ENCODE measurements at regions not wholly inside any gene's neighbourhood (a gene's known extent, or its start where the extent isn't known, plus 50 kb on each side); places are given as distances from the start of the nearest gene placed in this dataset.

- no peak overlapping the region for H3K27ac ChIP-seq
- no peaks in the 10 kb centered on the region for H3K9me3 ChIP-seq
- no peak overlapping the region for H3K4me3 ChIP-seq
- no peaks in the 10 kb centered on the region for H3K36me3 ChIP-seq
- DNase-seq, result no peak
- H3K27me3 ChIP-seq, result no peaks in the 10 kb centered on the region
- no peak for TF ChIP-seq POLR2A (IDR thresholded peaks at IDR 0.05)
- TF ChIP-seq, protein P1, sequence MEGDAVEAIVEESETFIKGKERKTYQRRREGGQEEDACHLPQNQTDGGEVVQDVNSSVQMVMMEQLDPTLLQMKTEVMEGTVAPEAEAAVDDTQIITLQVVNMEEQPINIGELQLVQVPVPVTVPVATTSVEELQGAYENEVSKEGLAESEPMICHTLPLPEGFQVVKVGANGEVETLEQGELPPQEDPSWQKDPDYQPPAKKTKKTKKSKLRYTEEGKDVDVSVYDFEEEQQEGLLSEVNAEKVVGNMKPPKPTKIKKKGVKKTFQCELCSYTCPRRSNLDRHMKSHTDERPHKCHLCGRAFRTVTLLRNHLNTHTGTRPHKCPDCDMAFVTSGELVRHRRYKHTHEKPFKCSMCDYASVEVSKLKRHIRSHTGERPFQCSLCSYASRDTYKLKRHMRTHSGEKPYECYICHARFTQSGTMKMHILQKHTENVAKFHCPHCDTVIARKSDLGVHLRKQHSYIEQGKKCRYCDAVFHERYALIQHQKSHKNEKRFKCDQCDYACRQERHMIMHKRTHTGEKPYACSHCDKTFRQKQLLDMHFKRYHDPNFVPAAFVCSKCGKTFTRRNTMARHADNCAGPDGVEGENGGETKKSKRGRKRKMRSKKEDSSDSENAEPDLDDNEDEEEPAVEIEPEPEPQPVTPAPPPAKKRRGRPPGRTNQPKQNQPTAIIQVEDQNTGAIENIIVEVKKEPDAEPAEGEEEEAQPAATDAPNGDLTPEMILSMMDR (IDR thresholded peaks at IDR 0.05), result no peak
- no peaks in the 10 kb centered on the region for H3K4me1 ChIP-seq
Measured at GRCh38 chr6:166839569-166839968, 116.8 kb downstream of the RNASET2 start.

- TF ChIP-seq, protein P1 (IDR thresholded peaks at IDR 0.05), result no peak
- TF ChIP-seq POLR2A (IDR thresholded peaks at IDR 0.05), result no peak
Measured at GRCh38 chr6:166838987-166839386, 117.4 kb downstream of the RNASET2 start.

DNA sequence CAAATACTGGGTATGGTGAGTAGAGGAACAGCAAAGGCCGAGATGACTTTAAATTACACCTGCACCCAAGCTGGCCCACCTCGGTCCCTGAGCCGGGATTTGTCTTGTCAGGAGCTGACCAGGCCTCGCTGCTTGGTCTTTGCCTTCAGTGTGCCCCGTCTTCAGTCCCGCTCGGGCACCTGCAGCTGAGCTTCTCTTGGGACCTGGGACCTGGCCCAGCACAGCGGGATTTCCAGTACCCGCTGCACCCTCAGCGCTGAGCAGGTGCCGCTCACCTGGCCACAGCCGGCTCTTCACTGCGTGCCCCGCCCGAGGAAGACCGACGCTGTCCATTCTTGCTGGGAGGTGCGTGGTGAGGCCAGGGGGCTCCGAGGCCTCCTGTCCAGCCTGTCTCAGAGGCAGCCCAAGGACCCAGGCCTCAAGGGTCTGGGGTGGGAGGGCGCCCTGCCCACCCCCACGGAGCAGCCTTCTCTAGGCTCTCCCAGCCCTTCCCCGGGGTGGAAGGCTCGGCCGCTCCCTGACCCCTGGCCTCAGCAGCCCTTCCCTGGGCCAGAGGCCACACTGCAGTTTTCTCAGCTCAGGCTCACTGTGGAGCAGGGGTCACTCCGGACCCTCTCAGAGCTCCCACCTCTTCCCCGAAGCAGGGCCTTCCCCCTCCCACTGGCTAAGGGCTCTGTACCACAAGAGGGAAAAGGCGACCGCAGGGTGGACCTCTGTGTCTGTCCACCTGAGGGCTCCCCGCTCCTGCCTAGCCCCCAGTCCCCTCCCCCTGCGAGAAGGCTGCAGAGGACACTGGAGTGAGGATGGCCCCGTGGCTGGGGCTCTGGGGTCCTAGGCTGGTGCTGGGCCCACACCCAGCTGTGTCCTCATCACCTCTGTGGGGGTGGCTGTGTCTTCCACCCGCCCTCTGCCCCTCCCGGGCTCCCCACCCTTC is 119.3 kb downstream of the RNASET2 start:
- no peaks in the 10 kb centered on the region for H3K4me1 ChIP-seq
- DNase-seq, result no peak
- no peak overlapping the region for H3K4me3 ChIP-seq
- no peaks in the 10 kb centered on the region for H3K9me3 ChIP-seq
- H3K36me3 ChIP-seq, result no peaks in the 10 kb centered on the region
- H3K27me3 ChIP-seq, result no peaks in the 10 kb centered on the region
- H3K27ac ChIP-seq, result no peak overlapping the region
- TF ChIP-seq POLR2A (IDR thresholded peaks at IDR 0.05), result no peak
- TF ChIP-seq, protein P1 (IDR thresholded peaks at IDR 0.05), result no peak

More at GRCh38 chr6:166838987-166839386, 117.4 kb downstream of the RNASET2 start:
- no peaks in the 10 kb centered on the region for H3K4me1 ChIP-seq
- no peaks in the 10 kb centered on the region for H3K36me3 ChIP-seq
- no peak overlapping the region for H3K4me3 ChIP-seq
- H3K27me3 ChIP-seq, result no peaks in the 10 kb centered on the region
- H3K9me3 ChIP-seq, result no peaks in the 10 kb centered on the region
- DNase-seq, result no peak
- H3K27ac ChIP-seq, result no peak overlapping the region

DNA sequence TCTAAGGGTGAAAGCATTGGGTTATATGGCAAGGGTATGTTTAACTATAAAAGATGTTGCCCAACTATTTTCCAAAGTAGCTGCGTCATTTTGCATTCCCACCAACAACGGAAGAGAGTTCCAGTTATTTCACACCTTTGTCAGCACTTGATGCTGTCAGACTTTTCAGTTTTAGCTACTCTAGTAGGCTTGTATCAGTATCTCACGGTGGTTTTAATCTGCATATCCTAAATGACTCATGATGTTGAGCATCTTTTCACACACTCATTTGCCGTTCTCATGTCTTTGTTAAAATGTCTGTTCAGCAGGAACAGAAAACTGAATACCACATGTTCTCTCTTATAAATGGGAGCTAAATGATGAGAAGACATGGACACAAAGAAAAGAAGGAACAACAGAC is 122.3 kb downstream of the RNASET2 start:
- TF ChIP-seq POLR2A (IDR thresholded peaks at IDR 0.05), result no peak
- TF ChIP-seq, protein P1 (IDR thresholded peaks at IDR 0.05), result no peak
- no peak overlapping the region for H3K4me3 ChIP-seq
- H3K27me3 ChIP-seq, result no peaks in the 10 kb centered on the region
- H3K27ac ChIP-seq, result no peak overlapping the region
- no peaks in the 10 kb centered on the region for H3K9me3 ChIP-seq
- no peak for DNase-seq
- H3K4me1 ChIP-seq, result no peaks in the 10 kb centered on the region
- H3K36me3 ChIP-seq, result no peaks in the 10 kb centered on the region

DNA sequence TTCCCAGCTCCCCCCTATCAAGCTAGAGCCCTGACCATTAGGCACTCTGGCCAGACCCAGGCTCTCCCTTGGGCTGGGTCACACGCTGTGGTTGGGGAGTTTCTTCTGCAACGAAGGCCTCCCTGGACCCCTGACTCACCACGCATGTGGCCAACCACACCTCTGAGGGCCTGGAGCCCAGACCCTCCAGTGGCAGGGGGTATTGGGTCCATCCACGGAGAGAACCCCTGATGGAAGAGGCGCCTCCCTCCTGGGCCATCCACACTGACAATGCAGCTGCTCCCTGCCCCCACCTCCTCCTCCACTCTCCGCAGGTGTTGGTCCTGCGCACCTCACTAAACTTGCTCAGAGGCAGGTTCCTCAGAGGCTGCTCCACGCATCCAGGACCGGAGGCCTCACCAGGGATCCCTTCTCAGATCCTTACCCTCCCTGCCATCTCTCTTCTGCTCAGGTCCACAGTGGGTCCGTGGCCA is 125.4 kb downstream of the RNASET2 start:
- H3K27ac ChIP-seq, result no peak overlapping the region
- no peak overlapping the region for H3K4me3 ChIP-seq
- no peaks in the 10 kb centered on the region for H3K27me3 ChIP-seq
- no peak for TF ChIP-seq POLR2A (IDR thresholded peaks at IDR 0.05)
- TF ChIP-seq, protein P1 (IDR thresholded peaks at IDR 0.05), result no peak
- DNase-seq, result no peak
- H3K4me1 ChIP-seq, result no peaks in the 10 kb centered on the region
- H3K36me3 ChIP-seq, result no peaks in the 10 kb centered on the region
- no peaks in the 10 kb centered on the region for H3K9me3 ChIP-seq
